ENCODE measurements at regions not wholly inside any gene's neighbourhood (a gene's known extent, or its start where the extent isn't known, plus 50 kb on each side); places are given as distances from the start of the nearest gene placed in this dataset.
A peak's percentile ranks its signal among the peaks of the same experiment; 100 is the strongest.

GRCh38 chr4:24245491-24245820 lies 338.9 kb downstream of the DHX15 start:
- Histone ChIP-seq H3K4me3 (no peak overlapping the region), H3K4me1 (replicated peaks in 1 of 2; ENCODE audit: control insufficient read depth in 2 of 2, insufficient read depth in 2 of 2, low read length in 2 of 2) (no peaks in the 10 kb centered on the region), H3K9ac (ENCODE audit: insufficient read depth in 1 of 2, low read depth in 2 of 2, low read length in 2 of 2) (no peak overlapping the region), H3K27ac (ENCODE audit: extremely low read depth, low read depth, low read length) (no peak overlapping the region), H3K9me1 (ENCODE audit: control insufficient read depth, insufficient read depth, low read length) (no peaks in the 10 kb centered on the region), H2AFZ (ENCODE audit: low read depth, low read length) (no peak overlapping the region), H3K36me3 (ENCODE audit: control insufficient read depth, insufficient read depth, low read length) (no peaks in the 10 kb centered on the region), H4K20me1 (replicated peaks; ENCODE audit: control insufficient read depth, insufficient read depth, low read length) (no peaks in the 10 kb centered on the region), H3K27me3 (ENCODE audit: control insufficient read depth in 2 of 2, insufficient read depth in 2 of 2, low read length in 2 of 2) (no peaks in the 10 kb centered on the region), H3K79me2 (ENCODE audit: control insufficient read depth, insufficient read depth, low read length) (no peaks in the 10 kb centered on the region), H3K9me3 (replicated peaks; ENCODE audit: control insufficient read depth, insufficient read depth, low read depth, low read length) (no peaks in the 10 kb centered on the region), H3K4me2 (ENCODE audit: insufficient read depth, low read length) (no peak overlapping the region)
- no peak for DNase-seq (ENCODE audit: extremely low read depth in 1 of 4, low spot score in 3 of 4)
- no peak for ATAC-seq
- no peak for FAIRE-seq
- 4% methylated on average over 2 of the region's 2 CpGs for WGBS (ENCODE audit: insufficient coverage, low coverage, missing lambda C conversion rate)
- CTCF ChIA-PET (ENCODE audit: low intra/inter-chr PET ratio) = no interaction called here
- intact Hi-C loops (cut with micrococcal nuclease) = no loop called here
- in situ Hi-C loops (cut with MboI) = no loop called here
- POLR2A ChIA-PET = no interaction called here
- BruUV-seq (replicated peaks) = no TSS peak
- TF ChIP-seq ZNF445 (CRISPR knock-in tag; IDR thresholded peaks at IDR 0.05; ENCODE audit: low read depth) (no peak), MYC (IDR thresholded peaks at IDR 0.05; ENCODE audit: low read depth, low read length) (no peak), MYC (CRISPR knock-in tag; IDR thresholded peaks at IDR 0.05; ENCODE audit: borderline replicate concordance, low read depth) (no peak)

- intact Hi-C loops (cut with micrococcal nuclease) (no loop called here), in situ Hi-C loops (cut with MboI) (no loop called here)
- Histone ChIP-seq H3K9me3 (replicated peaks; ENCODE audit: control insufficient read depth, insufficient read depth, low read depth, low read length) (no peaks in the 10 kb centered on the region), H3K79me2 (ENCODE audit: control insufficient read depth, insufficient read depth, low read length) (no peaks in the 10 kb centered on the region), H3K4me2 (ENCODE audit: insufficient read depth, low read length) (no peak overlapping the region), H2AFZ (ENCODE audit: low read depth, low read length) (no peak overlapping the region), H3K4me3 (no peak overlapping the region), H3K9me1 (ENCODE audit: control insufficient read depth, insufficient read depth, low read length) (no peaks in the 10 kb centered on the region), H3K27ac (ENCODE audit: extremely low read depth, low read depth, low read length) (no peak overlapping the region), H4K20me1 (replicated peaks; ENCODE audit: control insufficient read depth, insufficient read depth, low read length) (no peaks in the 10 kb centered on the region), H3K27me3 (ENCODE audit: control insufficient read depth in 2 of 2, insufficient read depth in 2 of 2, low read length in 2 of 2) (no peaks in the 10 kb centered on the region), H3K4me1 (replicated peaks in 1 of 2; ENCODE audit: control insufficient read depth in 2 of 2, insufficient read depth in 2 of 2, low read length in 2 of 2) (no peaks in the 10 kb centered on the region), H3K9ac (ENCODE audit: insufficient read depth in 1 of 2, low read depth in 2 of 2, low read length in 2 of 2) (no peak overlapping the region), H3K36me3 (ENCODE audit: control insufficient read depth, insufficient read depth, low read length) (no peaks in the 10 kb centered on the region)
- DNase-seq (ENCODE audit: extremely low read depth in 1 of 4, low spot score in 3 of 4) = no peak
- ChIA-PET CTCF (ENCODE audit: low intra/inter-chr PET ratio) (no interaction called here), POLR2A (interaction anchor here (0.9 kb wide), 1 partner anchor 9 kb away, joined by 3 read pairs; no protein-coding TSS in a partner anchor)
- no peak; the same call in 2 of the 3 replicates for ATAC-seq
- WGBS (ENCODE audit: insufficient coverage, low coverage, missing lambda C conversion rate) = 1% methylated on average over 9 of the region's 9 CpGs
- no TSS peak for BruUV-seq (replicated peaks)
- no peak for FAIRE-seq
- TF ChIP-seq ZBTB17 (CRISPR knock-in tag; IDR thresholded peaks at IDR 0.05) = no peak
- TF ChIP-seq RERE (CRISPR knock-in tag; IDR thresholded peaks at IDR 0.05; ENCODE audit: borderline replicate concordance) = no peak
- peak; percentile 47 for TF ChIP-seq ZNF512 (tag; IDR thresholded peaks at IDR 0.05)
- TF ChIP-seq HNRNPLL (IDR thresholded peaks at IDR 0.05; ENCODE audit: low read depth, low read length, poor library complexity, severe bottlenecking) = no peak
Observed at GRCh38 chr4:24244663-24245490, 339.5 kb downstream of the DHX15 start.
